Activated B cell treated with CpG ODN at 0.5 μM for 24 hours (primary cell): ENCODE measurements at regions not wholly inside any gene's neighbourhood (a gene's known extent, or its start where the extent isn't known, plus 50 kb on each side); places are given as distances from the start of the nearest gene placed in this dataset.

Source experiments
- ATAC-seq: fragments of 200-7000 bp; cut with Tn5 transposase; one replicate; pipeline ENCODE4 v1.10.0; 2021; ENCODE audit warnings: low read depth, mild to moderate bottlenecking, moderate library complexity
- CTCF ChIA-PET: fragments of 350-600 bp; sonication (Branson Sonifier 250); formaldehyde crosslinking; loops from one replicate; lab custom pipeline; 2021; ENCODE audit warnings: antibody characterized with exemption; lab: Charles Lee
- POLR2A ChIA-PET: fragments of 350-600 bp; sonication (Branson Sonifier 250); formaldehyde crosslinking; loops from one replicate; lab custom pipeline; 2021; ENCODE audit warnings: antibody characterized with exemption; lab: Charles Lee
- DNase-seq: peaks from one replicate; pipeline ENCODE4 v3.0.0; 2022
- H3K27ac Mint-ChIP-seq: one replicate; pipeline ENCODE4 v1.8.0; 2020; ENCODE audit warnings: mixed read lengths
- H3K27me3 Mint-ChIP-seq: one replicate; pipeline ENCODE4 v1.8.0; 2021; ENCODE audit warnings: mixed read lengths
- H3K36me3 Mint-ChIP-seq: one replicate; pipeline ENCODE4 v1.8.0; 2021; ENCODE audit warnings: low read depth, mixed read lengths
- H3K4me1 Mint-ChIP-seq: one replicate; pipeline ENCODE4 v1.8.0; 2021; ENCODE audit warnings: mixed read lengths
- H3K4me3 Mint-ChIP-seq: one replicate; pipeline ENCODE4 v1.8.0; 2020; ENCODE audit warnings: mild to moderate bottlenecking, mixed read lengths
- H3K9me3 Mint-ChIP-seq: one replicate; pipeline ENCODE4 v1.8.0; 2020; ENCODE audit warnings: mixed read lengths
- intact Hi-C: fragments of 100-400 bp; cut with micrococcal nuclease; formaldehyde crosslinking; loops from one replicate; pipeline ENCODE4 v1.15.1; 2024
- TF ChIP-seq, protein P1 (sequence below): fragments of 200-600 bp; IDR thresholded peaks from one replicate; pipeline ENCODE4 v1.8.0; 2022; ENCODE audit warnings: antibody characterized with exemption, mild to moderate bottlenecking

DNA sequence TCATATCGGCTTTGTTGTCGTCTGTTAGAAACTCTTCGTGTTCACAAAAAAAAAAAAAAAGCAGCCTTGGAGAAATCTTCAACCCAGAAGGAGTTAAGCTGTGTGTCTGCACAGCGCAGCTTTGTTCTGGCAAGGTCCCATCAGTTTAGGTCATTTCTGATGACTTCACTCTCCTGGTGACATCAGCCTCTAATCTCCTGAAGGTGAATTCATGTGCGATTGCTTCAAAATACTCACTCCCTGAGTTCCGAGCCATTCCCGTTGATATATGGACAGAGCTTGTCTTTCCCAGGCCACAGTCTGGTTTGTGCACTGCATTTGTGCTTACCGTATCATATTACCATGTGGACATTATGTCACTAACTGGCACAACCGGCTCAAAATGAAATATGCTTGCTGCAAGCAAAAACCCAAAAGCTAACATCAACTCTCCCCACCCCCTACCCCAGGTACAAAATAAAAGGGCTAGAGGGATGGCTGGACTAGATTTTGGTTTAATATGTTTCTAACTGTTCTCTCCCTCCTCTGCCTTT is 342.4 kb downstream of the KCNRG start:
- ChIA-PET POLR2A (interaction anchor here (0.5 to 1.7 kb wide), 10 partner anchors 9 to 360 kb away, joined by 3 to 9 read pairs (median 4); partner anchors contain the start of gene TRIM13), CTCF (interaction anchor here (1.0 kb wide), 1 partner anchor 52 kb away, joined by 3 read pairs; no protein-coding TSS in a partner anchor)
- no peaks in the 10 kb centered on the region for H3K27me3 Mint-ChIP-seq
- H3K36me3 Mint-ChIP-seq, result no peaks in the 10 kb centered on the region
- ATAC-seq (no peak), DNase-seq (no peak)
- TF ChIP-seq, protein P1, sequence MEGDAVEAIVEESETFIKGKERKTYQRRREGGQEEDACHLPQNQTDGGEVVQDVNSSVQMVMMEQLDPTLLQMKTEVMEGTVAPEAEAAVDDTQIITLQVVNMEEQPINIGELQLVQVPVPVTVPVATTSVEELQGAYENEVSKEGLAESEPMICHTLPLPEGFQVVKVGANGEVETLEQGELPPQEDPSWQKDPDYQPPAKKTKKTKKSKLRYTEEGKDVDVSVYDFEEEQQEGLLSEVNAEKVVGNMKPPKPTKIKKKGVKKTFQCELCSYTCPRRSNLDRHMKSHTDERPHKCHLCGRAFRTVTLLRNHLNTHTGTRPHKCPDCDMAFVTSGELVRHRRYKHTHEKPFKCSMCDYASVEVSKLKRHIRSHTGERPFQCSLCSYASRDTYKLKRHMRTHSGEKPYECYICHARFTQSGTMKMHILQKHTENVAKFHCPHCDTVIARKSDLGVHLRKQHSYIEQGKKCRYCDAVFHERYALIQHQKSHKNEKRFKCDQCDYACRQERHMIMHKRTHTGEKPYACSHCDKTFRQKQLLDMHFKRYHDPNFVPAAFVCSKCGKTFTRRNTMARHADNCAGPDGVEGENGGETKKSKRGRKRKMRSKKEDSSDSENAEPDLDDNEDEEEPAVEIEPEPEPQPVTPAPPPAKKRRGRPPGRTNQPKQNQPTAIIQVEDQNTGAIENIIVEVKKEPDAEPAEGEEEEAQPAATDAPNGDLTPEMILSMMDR, result no peak
- H3K4me1 Mint-ChIP-seq, result peaks cover 55% of the 10 kb centered on the region
- H3K9me3 Mint-ChIP-seq, result no peaks in the 10 kb centered on the region
- H3K27ac Mint-ChIP-seq, result no peak overlapping the region
- intact Hi-C loops, result loop anchor here (2.0 kb wide), 1 partner anchor 13 kb away; no protein-coding TSS in a partner anchor
- no peak overlapping the region for H3K4me3 Mint-ChIP-seq

DNA sequence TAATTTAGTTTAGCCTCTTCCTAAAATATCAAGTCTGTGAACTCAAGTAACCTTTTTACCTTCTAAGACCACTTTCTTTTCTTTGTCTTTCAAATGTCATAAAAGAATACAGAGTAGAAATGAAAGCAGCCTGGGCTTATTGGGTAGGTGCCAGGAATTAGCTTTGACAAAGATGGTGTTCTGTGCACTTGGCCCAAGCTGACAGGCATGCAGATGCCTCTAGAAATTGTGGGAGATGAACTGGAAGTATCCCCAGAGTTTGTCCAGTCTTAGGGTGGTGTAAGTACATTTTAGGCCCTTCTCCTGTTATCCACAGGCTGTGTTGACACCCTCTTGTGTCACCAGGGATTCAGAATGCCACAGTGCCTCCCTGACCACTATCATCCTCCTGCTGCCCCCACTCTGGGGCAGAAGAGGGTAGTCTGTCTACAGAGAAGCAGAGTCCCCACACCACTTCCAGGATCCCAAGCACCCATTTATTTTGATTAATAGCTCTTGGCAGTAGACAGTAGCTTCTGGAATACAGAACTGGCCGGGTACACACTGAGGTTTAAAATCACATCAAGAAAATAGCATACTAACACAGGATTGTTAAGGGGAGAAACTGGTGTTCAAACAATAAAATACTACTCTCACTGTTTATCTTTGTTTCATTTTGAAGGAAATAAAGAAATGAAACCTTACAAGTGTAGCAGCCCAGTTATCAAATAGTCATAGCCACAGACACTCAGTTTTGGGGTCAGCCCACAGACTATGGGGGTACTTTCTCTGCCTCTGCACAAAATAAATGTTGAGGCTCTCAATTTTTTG is 343.2 kb downstream of the KCNRG start:
- intact Hi-C loops, result no loop called here
- no peak for DNase-seq
- Mint-ChIP-seq H3K27me3 (no peaks in the 10 kb centered on the region), H3K9me3 (no peaks in the 10 kb centered on the region), H3K27ac (peak overlapping the region; percentile 77), H3K36me3 (no peaks in the 10 kb centered on the region), H3K4me1 (peaks cover 55% of the 10 kb centered on the region), H3K4me3 (peak overlapping the region; percentile 7)
- peak; percentile 52 for ATAC-seq
- ChIA-PET CTCF (interaction anchor here (1.0 kb wide), 1 partner anchor 52 kb away, joined by 3 read pairs; no protein-coding TSS in a partner anchor), POLR2A (interaction anchor here (0.6 to 1.7 kb wide), 10 partner anchors 8 to 361 kb away, joined by 3 to 10 read pairs (median 4); partner anchors contain the start of gene TRIM13)
- TF ChIP-seq, protein P1, result no peak

DNA sequence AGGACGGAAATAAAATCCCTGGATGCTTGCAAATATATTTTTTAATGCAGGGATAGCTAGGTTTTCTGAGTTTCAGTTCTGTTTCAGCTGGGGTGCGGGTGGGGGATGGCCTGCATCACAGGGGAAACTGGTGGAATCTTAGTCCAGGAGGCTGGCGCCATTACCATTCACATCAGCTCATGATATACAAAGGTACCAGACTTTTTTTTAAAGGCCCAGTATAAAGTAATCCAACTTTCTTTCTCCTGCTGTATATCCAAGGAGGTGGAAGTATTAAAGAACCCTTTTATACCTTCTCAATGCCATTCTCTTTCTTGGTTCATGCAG is 343.8 kb downstream of the KCNRG start:
- peaks cover 52% of the 10 kb centered on the region for H3K4me1 Mint-ChIP-seq
- peak; percentile 68 for ATAC-seq
- ChIA-PET CTCF (interaction anchor here (1.1 kb wide), 1 partner anchor 12 kb away, joined by 4 read pairs; no protein-coding TSS in a partner anchor), POLR2A (interaction anchor here (0.6 to 1.6 kb wide), 8 partner anchors 11 to 276 kb away, joined by 3 to 10 read pairs (median 4); no protein-coding TSS in a partner anchor)
- H3K4me3 Mint-ChIP-seq, result peak overlapping the region; percentile 7
- no peaks in the 10 kb centered on the region for H3K9me3 Mint-ChIP-seq
- intact Hi-C loops, result no loop called here
- TF ChIP-seq, protein P1, result no peak
- no peaks in the 10 kb centered on the region for H3K36me3 Mint-ChIP-seq
- DNase-seq, result no peak
- H3K27ac Mint-ChIP-seq, result peak overlapping the region; percentile 77
- no peaks in the 10 kb centered on the region for H3K27me3 Mint-ChIP-seq

DNA sequence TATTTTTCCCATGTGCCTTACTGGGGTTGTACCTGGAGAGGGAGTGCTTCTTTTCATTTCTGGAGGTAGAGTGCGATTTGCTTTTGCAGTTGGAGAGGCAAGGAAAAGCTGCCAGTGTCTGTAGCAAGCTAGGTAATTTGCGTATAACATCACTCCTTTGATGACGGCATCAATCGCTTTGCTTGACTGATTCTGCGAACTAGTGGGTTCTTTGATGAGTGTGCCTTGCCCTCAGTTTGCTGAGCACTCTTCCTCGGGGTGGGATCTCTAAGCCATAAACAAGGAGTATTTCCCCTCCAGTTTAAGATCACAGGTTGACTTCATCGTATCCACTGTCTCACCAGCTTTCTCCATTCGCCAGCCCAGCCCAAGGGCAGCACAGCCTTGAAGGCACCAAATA is 344.5 kb downstream of the KCNRG start:
- H3K36me3 Mint-ChIP-seq, result no peaks in the 10 kb centered on the region
- ChIA-PET CTCF (interaction anchor here (1.1 kb wide), 1 partner anchor 11 kb away, joined by 4 read pairs; no protein-coding TSS in a partner anchor), POLR2A (interaction anchor here (1.0 to 1.6 kb wide), 5 partner anchors 11 to 362 kb away, joined by 3 to 10 read pairs (median 6); partner anchors contain the start of gene TRIM13)
- TF ChIP-seq, protein P1, result no peak
- H3K9me3 Mint-ChIP-seq, result no peaks in the 10 kb centered on the region
- H3K27ac Mint-ChIP-seq, result no peak overlapping the region
- no peak for DNase-seq
- no peaks in the 10 kb centered on the region for H3K27me3 Mint-ChIP-seq
- H3K4me1 Mint-ChIP-seq, result peaks cover 52% of the 10 kb centered on the region
- H3K4me3 Mint-ChIP-seq, result no peak overlapping the region
- intact Hi-C loops, result no loop called here
- no peak for ATAC-seq

DNA sequence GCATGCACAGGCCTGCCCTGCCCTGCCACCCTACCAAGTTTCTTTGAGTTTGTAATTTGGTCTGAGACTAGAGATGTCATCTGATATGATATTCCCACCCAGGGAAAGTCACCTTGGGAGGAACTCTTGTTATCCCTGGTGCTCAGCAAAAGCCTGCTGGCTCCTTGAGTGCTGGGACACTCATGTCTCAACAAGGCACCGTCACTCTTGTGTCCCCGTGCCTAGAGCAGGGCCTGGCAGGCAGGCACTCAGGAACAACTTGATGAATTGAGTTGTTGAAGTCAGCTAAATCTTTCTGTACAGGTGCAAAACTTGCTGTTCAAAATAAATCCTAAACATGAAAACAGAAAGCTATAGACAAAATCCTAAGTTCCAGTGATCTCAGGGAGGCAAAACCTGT is 345.4 kb downstream of the KCNRG start:
- no peak for DNase-seq
- ChIA-PET CTCF (no interaction called here), POLR2A (interaction anchor here (1.4 kb wide), 2 partner anchors 10 to 363 kb away, joined by 3 read pairs; partner anchors contain the start of gene TRIM13)
- TF ChIP-seq, protein P1, result no peak
- no peak overlapping the region for H3K27ac Mint-ChIP-seq
- no peaks in the 10 kb centered on the region for H3K36me3 Mint-ChIP-seq
- H3K27me3 Mint-ChIP-seq, result no peaks in the 10 kb centered on the region
- intact Hi-C loops, result no loop called here
- H3K4me3 Mint-ChIP-seq, result no peak overlapping the region
- ATAC-seq, result no peak
- H3K9me3 Mint-ChIP-seq, result no peaks in the 10 kb centered on the region
- H3K4me1 Mint-ChIP-seq, result peaks cover 52% of the 10 kb centered on the region
